H9 (cell line): ENCODE measurements at regions not wholly inside any gene's neighbourhood (a gene's known extent, or its start where the extent isn't known, plus 50 kb on each side); places are given as distances from the start of the nearest gene placed in this dataset.

ENCODE experiments used
- DNase-seq: peaks from one replicate; pipeline ENCODE4 v3.0.0-alpha.2; 2017
- H2AFZ ChIP-seq: one replicate; pipeline ENCODE4 v1.6.1; 2013; ENCODE audit warnings: mild to moderate bottlenecking, low read length, control low read depth, moderate library complexity
- H2AK5ac ChIP-seq: 2 replicates; pipeline ENCODE4 v1.6.1; 2013; ENCODE audit warnings: low read length, control low read depth, mixed read lengths; ENCODE audit not compliant: insufficient read length
- H2BK120ac ChIP-seq: one replicate; pipeline ENCODE4 v1.6.1; 2013; ENCODE audit warnings: low read depth, mild to moderate bottlenecking, low read length, control low read depth, inconsistent platforms; ENCODE audit not compliant: poor library complexity, severe bottlenecking
- H2BK12ac ChIP-seq: 2 replicates; pipeline ENCODE4 v1.6.1; 2013; ENCODE audit warnings: low read length, control low read depth, mixed read lengths, low read depth; ENCODE audit not compliant: insufficient read length
- H2BK15ac ChIP-seq: 2 replicates; pipeline ENCODE4 v1.6.1; 2013; ENCODE audit warnings: low read depth, low read length, control low read depth
- H2BK20ac ChIP-seq: one replicate; pipeline ENCODE4 v1.6.1; 2013; ENCODE audit warnings: low read depth, mild to moderate bottlenecking, low read length, control low read depth, inconsistent platforms; ENCODE audit not compliant: poor library complexity, severe bottlenecking
- H2BK5ac ChIP-seq: 2 replicates; pipeline ENCODE4 v1.6.1; 2013; ENCODE audit warnings: low read length, control low read depth, mixed read lengths; ENCODE audit not compliant: insufficient read length
- H3K14ac ChIP-seq: 2 replicates; pipeline ENCODE4 v1.6.1; 2013; ENCODE audit warnings: low read length, control low read depth; ENCODE audit not compliant: insufficient read depth
- H3K18ac ChIP-seq: 2 replicates; pipeline ENCODE4 v1.6.1; 2013; ENCODE audit warnings: low read depth, mild to moderate bottlenecking, mixed read lengths, low read length, control low read depth; ENCODE audit not compliant: insufficient read length
- H3K23ac ChIP-seq: 2 replicates; pipeline ENCODE4 v1.6.1; 2013; ENCODE audit warnings: low read length, control low read depth, mixed read lengths, low read depth; ENCODE audit not compliant: insufficient read length
- H3K23me2 ChIP-seq: 2 replicates; pipeline ENCODE4 v1.6.1; 2013; ENCODE audit warnings: low read depth, mild to moderate bottlenecking, mixed read lengths, low read length, control low read depth; ENCODE audit not compliant: insufficient read length, poor library complexity, severe bottlenecking
- H3K27ac ChIP-seq: 2 replicates; pipeline ENCODE4 v1.5.1; 2013; ENCODE audit warnings: low read length, control low read depth, mixed read lengths, low read depth; ENCODE audit not compliant: insufficient read length
- H3K27me3 ChIP-seq: 2 replicates; pipeline ENCODE4 v1.6.1; 2013; ENCODE audit warnings: low read length, control low read depth, inconsistent platforms; ENCODE audit not compliant: insufficient read depth
- H3K4ac ChIP-seq: 2 replicates; pipeline ENCODE4 v1.6.1; 2013; ENCODE audit warnings: low read depth, mild to moderate bottlenecking, control low read depth, inconsistent platforms, low read length, moderate library complexity
- H3K4me1 ChIP-seq: 2 replicates; pipeline ENCODE4 v1.6.1; 2013; ENCODE audit warnings: low read length, control low read depth, inconsistent platforms; ENCODE audit not compliant: insufficient read depth
- H3K4me2 ChIP-seq: 2 replicates; pipeline ENCODE4 v1.6.1; 2013; ENCODE audit warnings: low read length, control low read depth, mixed read lengths; ENCODE audit not compliant: insufficient read length, insufficient read depth
- H3K56ac ChIP-seq: 2 replicates; pipeline ENCODE4 v1.6.1; 2013; ENCODE audit warnings: low read depth, mild to moderate bottlenecking, mixed read lengths, low read length, control low read depth; ENCODE audit not compliant: insufficient read length
- H3K79me1 ChIP-seq: 2 replicates; pipeline ENCODE4 v1.6.1; 2013; ENCODE audit warnings: low read depth, mild to moderate bottlenecking, moderate library complexity, low read length, control low read depth, inconsistent platforms; ENCODE audit not compliant: insufficient read depth, poor library complexity, severe bottlenecking
- H3K79me2 ChIP-seq: 2 replicates; pipeline ENCODE4 v1.6.1; 2013; ENCODE audit warnings: low read length, control low read depth, inconsistent platforms; ENCODE audit not compliant: insufficient read depth
- H3K9ac ChIP-seq: 2 replicates; pipeline ENCODE4 v1.6.1; 2013; ENCODE audit warnings: low read length, control low read depth, mixed read lengths; ENCODE audit not compliant: insufficient read length; ENCODE audit errors: extremely low read depth
- H3K9me3 ChIP-seq: one replicate; pipeline ENCODE4 v1.6.1; 2013; ENCODE audit warnings: low read depth, low read length, inconsistent platforms; ENCODE audit not compliant: control insufficient read depth
- H3T11ph ChIP-seq: one replicate; pipeline ENCODE4 v1.6.1; 2013; ENCODE audit warnings: mild to moderate bottlenecking, low read length, control low read depth, inconsistent platforms
- H4K20me1 ChIP-seq: one replicate; pipeline ENCODE4 v1.6.1; 2013; ENCODE audit not compliant: control insufficient read depth, insufficient read length, insufficient read depth
- H4K5ac ChIP-seq: 2 replicates; pipeline ENCODE4 v1.6.1; 2013; ENCODE audit warnings: low read depth, mild to moderate bottlenecking, mixed read lengths, low read length, control low read depth; ENCODE audit not compliant: insufficient read length
- H4K8ac ChIP-seq: replicated peaks from 2 replicates; pipeline ENCODE4 v1.6.1; 2013; ENCODE audit warnings: low read length, control low read depth, mixed read lengths, low read depth; ENCODE audit not compliant: insufficient read length
- H4K91ac ChIP-seq: 2 replicates; pipeline ENCODE4 v1.6.1; 2013; ENCODE audit warnings: low read depth, mild to moderate bottlenecking, moderate library complexity, mixed read lengths, low read length, control low read depth; ENCODE audit not compliant: insufficient read length
- H3K27ac Mint-ChIP-seq, 3 experiments: 2 replicates in 2 of 3; 3 replicates in 1 of 3; pipeline ENCODE4 v1.8.0; 2020 to 2021; ENCODE audit warnings: mixed read lengths in 3 of 3, mild to moderate bottlenecking in 1 of 3, moderate library complexity in 1 of 3
- H3K27me3 Mint-ChIP-seq: 2 replicates; pipeline ENCODE4 v1.8.0; 2021; ENCODE audit warnings: low read depth, mild to moderate bottlenecking, moderate library complexity, mixed read lengths
- H3K36me3 Mint-ChIP-seq, 3 experiments: 2 replicates in 2 of 3; 3 replicates in 1 of 3; pipeline ENCODE4 v1.8.0; 2020 to 2021; ENCODE audit warnings: low read depth in 3 of 3, mixed read lengths in 3 of 3; ENCODE audit not compliant: insufficient read depth in 1 of 3
- H3K4me1 Mint-ChIP-seq, 2 experiments: 2 replicates each; pipeline ENCODE4 v1.8.0; 2020; ENCODE audit warnings: mixed read lengths in 2 of 2
- H3K4me3 Mint-ChIP-seq, 2 experiments: 2 replicates in 1 of 2; 3 replicates in 1 of 2; pipeline ENCODE4 v1.8.0; 2020 to 2021; ENCODE audit warnings: mild to moderate bottlenecking in 2 of 2, mixed read lengths in 2 of 2, moderate library complexity in 1 of 2
- H3K9me3 Mint-ChIP-seq, 2 experiments: 2 replicates in 1 of 2; 3 replicates in 1 of 2; pipeline ENCODE4 v1.8.0; 2020; ENCODE audit warnings: mild to moderate bottlenecking in 2 of 2, mixed read lengths in 2 of 2, moderate library complexity in 1 of 2
- WGBS: extraction: QIAGEN DNeasy Blood & Tissue Kit; methylation state at CpG from one replicate; pipeline ENCODE4 v1.1.7; 2013; ENCODE audit warnings: missing lambda C conversion rate, low lambda C conversion rate, mixed read lengths; ENCODE audit not compliant: insufficient read length; ENCODE audit errors: extremely low coverage; 5-methylcytosine and 5-hydroxymethylcytosine counted together
- TF ChIP-seq, protein P1 (sequence below): fragments of 200-600 bp; sonication (generic); conservative IDR thresholded peaks from 3 replicates; pipeline ENCODE4 v1.8.0; 2021; ENCODE audit warnings: antibody characterized with exemption, mild to moderate bottlenecking

DNA sequence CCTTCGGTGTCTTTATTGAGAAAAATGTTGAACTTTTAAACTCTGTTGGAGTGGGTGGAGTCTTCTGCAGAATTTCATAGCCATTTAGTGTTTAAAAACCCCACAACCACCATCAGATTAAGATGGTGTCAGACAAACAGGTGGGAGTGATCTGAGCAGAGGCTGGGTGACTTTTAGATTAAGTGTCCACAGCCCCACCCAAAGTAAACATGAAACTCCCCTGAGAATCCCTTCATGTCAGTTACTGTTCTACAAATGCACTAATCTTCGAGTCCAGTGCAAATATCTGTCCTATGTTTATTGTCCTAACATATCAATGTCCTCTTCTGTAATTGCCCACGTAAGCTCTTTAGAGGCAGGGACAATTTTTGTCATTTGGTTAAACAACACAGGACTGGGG, 175.6 kb upstream of the RBPJ start:
- Mint-ChIP-seq H3K9me3 (no peaks in the 10 kb centered on the region; a peak in 1 of 5 replicates), H3K27ac (no peak overlapping the region), H3K27me3 (peaks cover 3% of the 10 kb centered on the region; the same call in 1 of the 2 replicates), H3K4me3 (no peak overlapping the region), H3K36me3 (no peaks in the 10 kb centered on the region), H3K4me1 (peaks cover 12% of the 10 kb centered on the region in 2 experiments)
- Histone ChIP-seq H3K79me1 (no peaks in the 10 kb centered on the region), H4K20me1 (no peaks in the 10 kb centered on the region), H3K4ac (no peak overlapping the region), H3T11ph (no peak overlapping the region), H3K56ac (no peak overlapping the region), H4K5ac (no peak overlapping the region), H4K91ac (no peak overlapping the region), H2BK15ac (no peak overlapping the region), H3K79me2 (no peaks in the 10 kb centered on the region), H2AFZ (no peak overlapping the region), H3K4me1 (no peaks in the 10 kb centered on the region), H3K4me2 (no peak overlapping the region), H2BK20ac (no peak overlapping the region), H2AK5ac (no peak overlapping the region), H3K18ac (no peak overlapping the region), H2BK120ac (no peak overlapping the region), H3K9me3 (no peaks in the 10 kb centered on the region), H4K8ac (no peak overlapping the region), H3K27ac (no peak overlapping the region), H3K9ac (no peak overlapping the region), H2BK5ac (no peak overlapping the region), H3K27me3 (no peaks in the 10 kb centered on the region), H3K23ac (no peak overlapping the region), H3K14ac (no peak overlapping the region), H2BK12ac (no peak overlapping the region), H3K23me2 (no peaks in the 10 kb centered on the region)
- TF ChIP-seq, protein P1, sequence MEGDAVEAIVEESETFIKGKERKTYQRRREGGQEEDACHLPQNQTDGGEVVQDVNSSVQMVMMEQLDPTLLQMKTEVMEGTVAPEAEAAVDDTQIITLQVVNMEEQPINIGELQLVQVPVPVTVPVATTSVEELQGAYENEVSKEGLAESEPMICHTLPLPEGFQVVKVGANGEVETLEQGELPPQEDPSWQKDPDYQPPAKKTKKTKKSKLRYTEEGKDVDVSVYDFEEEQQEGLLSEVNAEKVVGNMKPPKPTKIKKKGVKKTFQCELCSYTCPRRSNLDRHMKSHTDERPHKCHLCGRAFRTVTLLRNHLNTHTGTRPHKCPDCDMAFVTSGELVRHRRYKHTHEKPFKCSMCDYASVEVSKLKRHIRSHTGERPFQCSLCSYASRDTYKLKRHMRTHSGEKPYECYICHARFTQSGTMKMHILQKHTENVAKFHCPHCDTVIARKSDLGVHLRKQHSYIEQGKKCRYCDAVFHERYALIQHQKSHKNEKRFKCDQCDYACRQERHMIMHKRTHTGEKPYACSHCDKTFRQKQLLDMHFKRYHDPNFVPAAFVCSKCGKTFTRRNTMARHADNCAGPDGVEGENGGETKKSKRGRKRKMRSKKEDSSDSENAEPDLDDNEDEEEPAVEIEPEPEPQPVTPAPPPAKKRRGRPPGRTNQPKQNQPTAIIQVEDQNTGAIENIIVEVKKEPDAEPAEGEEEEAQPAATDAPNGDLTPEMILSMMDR = no peak
- DNase-seq = no peak
- no CpG with 5 or more reads among the region's 3 CpGs for WGBS
